NCI-H146 treated with DMSO at 0.1 percent for 48 hours (cell line): ENCODE measurements at regions not wholly inside any gene's neighbourhood (a gene's known extent, or its start where the extent isn't known, plus 50 kb on each side); places are given as distances from the start of the nearest gene placed in this dataset.
"Not testable (repeated sequence)": the region's sequence is repeated elsewhere in the genome, so short reads cannot be mapped to it uniquely, and the experiment has no call there.

ENCODE experiments used
- DNase-seq: peaks from one replicate; lab custom pipeline; 2025; ENCODE audit not compliant: unreplicated experiment; lab: John Stamatoyannopoulos, UW

- DNase-seq: no peak
Observed at GRCh38 chr5:87661784-87662566, 249.2 kb upstream of the CCNH start.

DNA sequence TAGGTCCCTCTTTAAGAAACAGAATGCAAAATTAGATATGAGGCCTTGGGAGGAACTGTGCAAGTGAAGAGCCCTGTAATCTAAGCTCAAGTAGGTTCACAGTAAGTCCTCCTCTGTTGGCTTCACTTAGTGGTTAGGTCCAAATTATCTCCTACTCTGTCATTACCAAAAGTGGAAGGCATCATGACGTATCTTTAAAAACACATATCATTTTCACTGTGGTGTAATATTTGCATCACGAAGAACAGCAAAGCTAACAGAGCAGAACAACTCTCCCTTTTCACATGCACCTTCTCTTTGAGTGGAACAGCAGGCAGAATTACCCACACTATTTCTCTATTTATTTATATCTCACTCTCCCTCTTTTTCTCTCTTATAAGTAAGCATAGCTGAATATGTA, 240.5 kb upstream of the CCNH start:
- no peak for DNase-seq

GRCh38 chr5:87650284-87650683, 237.6 kb upstream of the CCNH start:
- DNase-seq: no peak

GRCh38 chr5:87649455-87649854, 236.7 kb upstream of the CCNH start:
- no peak for DNase-seq

DNA sequence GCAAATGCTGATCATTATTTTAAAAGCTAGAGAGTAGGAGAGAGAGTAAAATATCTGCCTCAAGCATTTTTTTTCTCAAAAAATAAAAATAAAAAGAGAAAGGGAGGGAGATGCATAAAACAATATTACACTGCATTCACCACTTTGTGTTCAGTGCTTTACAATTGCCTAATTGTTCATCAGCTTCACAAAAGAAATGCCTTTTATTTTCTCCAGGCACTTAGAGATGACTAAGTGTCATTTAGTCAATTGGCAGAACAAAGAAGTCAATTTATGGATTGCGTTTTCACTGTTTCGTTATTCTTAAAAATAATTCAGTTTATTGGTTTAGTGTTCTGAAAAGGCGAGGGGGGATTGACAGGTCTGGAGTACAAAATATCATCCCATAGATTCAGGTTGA, 232.5 kb upstream of the CCNH start:
- DNase-seq: no peak

- DNase-seq: no peak
Observed at GRCh38 chr5:87640902-87641301, 228.2 kb upstream of the CCNH start.

GRCh38 chr5:87627363-87627762, 214.6 kb upstream of the CCNH start:
- DNase-seq: no peak

DNA sequence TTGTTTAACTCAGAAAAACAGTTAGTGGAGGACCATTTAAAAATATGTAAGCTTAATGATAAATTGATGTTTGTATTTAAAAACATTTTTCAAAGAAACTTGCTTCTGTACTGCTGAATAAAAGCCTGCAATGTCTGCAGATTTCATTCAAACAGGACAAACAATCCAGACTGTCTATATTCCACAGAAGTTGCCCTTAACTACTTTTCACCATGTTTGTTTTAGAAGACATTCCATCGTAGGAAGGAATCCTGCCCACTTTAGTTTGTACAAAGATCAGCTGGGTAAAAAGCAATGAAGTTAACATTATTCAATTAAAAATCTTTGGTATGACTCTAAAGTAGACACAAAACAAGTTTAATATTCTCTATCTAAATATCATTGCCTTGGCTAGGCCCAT, 195.7 kb upstream of the CCNH start:
- no peak for DNase-seq

DNA sequence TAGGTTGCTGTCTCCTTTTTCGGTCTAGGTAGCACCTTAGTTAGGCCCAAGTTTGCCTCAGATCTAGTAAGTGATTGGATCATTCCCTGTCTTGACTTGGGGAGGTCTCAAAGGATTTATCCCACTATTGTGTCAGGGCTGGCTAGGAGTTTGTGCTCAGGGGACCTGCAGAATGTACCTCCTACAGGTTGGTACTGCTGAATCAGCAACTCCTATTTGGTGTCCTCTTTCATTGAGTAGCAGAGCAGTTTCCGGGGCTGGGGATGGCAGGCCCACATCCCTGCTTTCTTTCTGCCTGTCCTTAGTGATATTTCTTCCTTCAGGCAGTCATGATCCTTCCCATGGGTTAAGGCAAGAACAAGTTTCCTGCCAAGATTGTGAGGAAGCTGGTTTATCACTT, 192.9 kb upstream of the CCNH start:
- no peak for DNase-seq

DNA sequence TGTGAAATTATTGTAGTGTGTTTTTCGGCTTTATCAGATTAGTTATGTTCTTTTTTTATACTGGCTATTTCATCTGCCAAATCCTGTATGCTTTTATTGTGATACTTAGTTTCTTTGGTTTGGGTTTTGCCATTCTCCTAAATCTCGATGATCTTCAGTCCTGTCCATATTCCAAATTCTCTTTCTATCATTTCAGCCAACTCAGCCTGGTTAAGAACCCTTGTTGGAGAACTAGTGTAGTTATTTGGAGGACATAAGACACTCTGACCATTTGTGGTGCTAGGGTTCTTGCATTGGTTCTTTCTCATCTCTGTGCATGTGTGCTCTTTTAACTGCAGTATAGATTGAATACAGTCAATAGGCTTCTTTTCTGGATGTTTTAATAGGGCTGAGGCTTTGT, 187.0 kb upstream of the CCNH start:
- DNase-seq: no peak

DNA sequence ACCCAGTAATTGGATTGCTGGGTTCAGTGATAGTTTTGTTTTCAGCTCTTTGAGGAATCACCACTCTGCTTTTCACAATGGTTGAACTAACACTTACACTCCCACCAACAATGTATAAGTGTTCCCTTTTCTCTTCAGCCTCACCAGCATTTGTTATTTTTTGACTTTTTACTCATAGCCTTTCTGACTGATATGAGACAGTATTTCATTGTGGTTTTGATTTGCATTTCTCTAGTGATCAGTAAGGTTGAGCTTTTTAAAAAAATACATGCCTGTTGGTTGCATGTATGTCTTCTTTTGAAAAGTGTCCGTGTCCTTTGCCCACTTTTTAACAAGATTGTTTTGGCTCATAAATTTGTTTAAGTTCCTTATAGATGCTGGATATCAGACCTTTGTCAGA, 185.7 kb upstream of the CCNH start:
- DNase-seq: no peak

DNA sequence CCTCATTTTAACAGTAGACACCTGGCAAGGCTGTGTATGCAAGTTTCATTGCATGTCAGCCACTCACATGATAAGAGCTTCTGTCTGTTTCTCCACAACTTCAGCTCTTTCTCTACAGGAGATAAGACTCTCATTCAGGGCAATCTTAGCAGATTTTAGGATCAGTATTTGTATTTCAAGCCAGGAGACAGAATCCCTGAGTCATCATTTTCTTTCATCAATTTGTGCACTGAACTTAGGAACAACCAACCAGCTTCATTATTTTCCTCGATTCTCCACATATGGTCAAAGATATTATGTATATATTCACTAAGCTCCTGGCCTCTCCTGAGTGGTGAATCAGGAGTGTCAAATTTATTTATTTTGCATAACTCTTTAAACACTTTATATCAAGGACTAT, 181.8 kb upstream of the CCNH start:
- no peak for DNase-seq

GRCh38 chr5:87589587-87589986, 176.9 kb upstream of the CCNH start:
- DNase-seq: no peak

- no peak for DNase-seq
Observed at GRCh38 chr5:87588316-87588715, 175.6 kb upstream of the CCNH start.

DNA sequence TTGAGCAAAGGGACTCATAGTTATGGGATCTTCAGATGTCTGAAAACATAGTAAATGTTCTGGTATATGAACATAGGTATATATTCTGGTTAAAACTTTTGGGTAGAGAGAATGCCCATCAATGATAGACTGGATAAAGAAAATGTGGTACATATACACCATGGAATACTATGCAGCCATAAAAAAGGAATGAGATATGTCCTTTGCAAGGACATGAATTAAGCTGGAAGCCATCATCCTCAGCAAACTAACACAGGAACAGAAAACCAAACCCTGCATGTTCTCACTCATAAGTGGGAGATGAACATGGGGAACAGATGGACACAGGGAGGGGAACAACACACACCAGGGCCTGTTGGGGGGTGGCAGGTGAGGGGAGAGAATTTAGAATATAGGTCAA, 171.0 kb upstream of the CCNH start:
- not testable (repeated sequence) for DNase-seq

GRCh38 chr5:87582149-87582548, 169.4 kb upstream of the CCNH start:
- no peak for DNase-seq

DNA sequence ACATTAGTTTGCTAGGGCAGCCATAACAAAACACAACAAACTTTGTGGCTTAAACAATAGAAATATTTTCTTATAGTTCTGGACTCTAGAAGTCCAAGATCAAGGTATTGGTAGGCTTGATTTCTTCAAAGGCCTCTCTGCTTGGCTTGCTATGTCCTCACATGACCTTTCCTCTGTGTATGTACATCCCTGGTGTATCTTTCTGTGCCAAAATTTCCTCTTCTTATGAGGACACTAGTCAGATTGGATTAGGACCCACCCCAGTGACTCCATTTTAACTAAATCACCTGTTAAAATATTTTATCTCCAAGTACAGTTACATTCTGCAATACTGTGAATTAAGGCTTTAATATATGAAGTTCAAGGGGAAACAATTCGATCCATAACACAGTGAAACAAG, 168.9 kb upstream of the CCNH start:
- DNase-seq: no peak

DNA sequence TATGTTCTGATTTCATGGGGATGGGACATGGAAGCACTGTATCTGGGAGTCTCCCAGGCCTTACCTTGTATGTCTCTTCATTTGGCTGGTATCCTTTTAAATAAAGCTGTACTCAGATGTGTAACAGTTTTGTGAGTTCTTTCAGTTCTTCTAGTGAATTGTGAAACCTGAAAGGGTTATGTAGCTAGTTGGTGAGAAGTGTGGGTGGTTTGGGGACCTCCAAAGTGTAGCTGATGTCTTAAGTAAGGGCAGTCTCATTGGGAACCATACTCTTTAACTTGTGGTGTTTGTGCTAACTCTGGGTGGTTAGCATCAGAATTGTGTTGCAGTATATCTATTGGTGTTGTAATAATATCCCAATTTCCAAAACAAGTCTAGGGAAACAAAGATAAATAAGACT, 166.9 kb upstream of the CCNH start:
- no peak for DNase-seq

DNA sequence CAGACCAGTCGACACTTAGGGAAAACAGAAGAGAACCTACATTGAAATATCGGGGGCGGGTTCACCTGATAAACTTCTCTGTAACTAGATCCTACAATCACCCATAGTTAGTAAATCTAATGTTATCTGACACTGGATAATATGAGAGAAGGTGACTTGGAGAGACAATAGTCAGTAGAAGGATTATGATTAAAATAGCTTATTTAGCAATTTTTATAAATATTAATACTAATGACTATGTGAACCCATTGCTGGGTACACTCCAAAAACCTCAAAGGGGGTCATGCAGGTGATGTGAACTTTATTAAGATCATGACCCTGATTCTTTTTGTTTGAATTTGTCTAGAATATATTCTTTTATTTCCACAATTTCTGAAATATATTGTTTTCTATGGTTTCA, 164.1 kb upstream of the CCNH start:
- no peak for DNase-seq

- not testable (repeated sequence) for DNase-seq
Observed at GRCh38 chr5:87576306-87576705, 163.6 kb upstream of the CCNH start.

DNA sequence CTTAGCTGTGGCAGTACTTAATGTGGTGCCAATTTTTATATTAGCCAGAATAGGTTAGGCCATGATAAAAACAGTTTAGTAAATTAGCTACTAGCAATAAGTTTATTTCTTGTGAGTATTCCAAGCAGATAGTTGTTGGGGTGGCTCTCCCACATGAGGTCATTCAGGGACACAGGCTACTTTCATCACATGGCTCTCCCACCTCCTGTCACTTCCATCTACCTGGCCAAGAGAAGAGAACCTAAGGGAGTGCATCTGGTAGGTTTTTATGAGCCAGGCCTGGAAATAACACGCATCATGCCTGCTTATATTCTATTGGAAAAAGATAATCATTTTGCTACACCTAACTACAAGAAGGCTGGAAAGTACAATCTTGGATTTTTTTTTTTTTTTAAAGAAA, 161.4 kb upstream of the CCNH start:
- DNase-seq: no peak

- no peak for DNase-seq
Observed at GRCh38 chr5:87572611-87573010, 159.9 kb upstream of the CCNH start.

GRCh38 chr5:87572090-87572489, 159.4 kb upstream of the CCNH start:
- no peak for DNase-seq
